ENCODE measurements at regions not wholly inside any gene's neighbourhood (a gene's known extent, or its start where the extent isn't known, plus 50 kb on each side); places are given as distances from the start of the nearest gene placed in this dataset.

- no peak for DNase-seq (ENCODE audit: low spot score, unreplicated experiment)
- Mint-ChIP-seq H3K36me3 (ENCODE audit: insufficient read depth) (no peaks in the 10 kb centered on the region), H3K4me1 (ENCODE audit: low read depth) (no peaks in the 10 kb centered on the region), H3K27me3 (no peaks in the 10 kb centered on the region), H3K4me3 (ENCODE audit: low read depth) (no peak overlapping the region), H3K9me3 (ENCODE audit: low read depth) (no peaks in the 10 kb centered on the region), H3K27ac (no peak overlapping the region)
- no peak for TF ChIP-seq CTCF (IDR thresholded peaks at IDR 0.05; ENCODE audit: unreplicated experiment)
These were observed 1453.3 kb upstream of the TENM3 start for GRCh38 chr4:180789929-180790328.

GRCh38 chr4:180790471-180790870, 1452.7 kb upstream of the TENM3 start:
- DNase-seq (ENCODE audit: low spot score, unreplicated experiment) = no peak
- no peaks in the 10 kb centered on the region for H3K36me3 Mint-ChIP-seq (ENCODE audit: insufficient read depth)
- TF ChIP-seq CTCF (IDR thresholded peaks at IDR 0.05; ENCODE audit: unreplicated experiment) = no peak
- no peaks in the 10 kb centered on the region for H3K27me3 Mint-ChIP-seq
- H3K9me3 Mint-ChIP-seq (ENCODE audit: low read depth) = no peaks in the 10 kb centered on the region
- no peak overlapping the region for H3K27ac Mint-ChIP-seq
- no peak overlapping the region for H3K4me3 Mint-ChIP-seq (ENCODE audit: low read depth)
- H3K4me1 Mint-ChIP-seq (ENCODE audit: low read depth) = no peaks in the 10 kb centered on the region

GRCh38 chr4:180792541-180792940, 1450.7 kb upstream of the TENM3 start:
- TF ChIP-seq CTCF (IDR thresholded peaks at IDR 0.05; ENCODE audit: unreplicated experiment) = no peak
- Mint-ChIP-seq H3K27me3 (no peaks in the 10 kb centered on the region), H3K9me3 (ENCODE audit: low read depth) (no peaks in the 10 kb centered on the region), H3K4me1 (ENCODE audit: low read depth) (no peaks in the 10 kb centered on the region), H3K4me3 (ENCODE audit: low read depth) (no peak overlapping the region), H3K27ac (no peak overlapping the region), H3K36me3 (ENCODE audit: insufficient read depth) (no peaks in the 10 kb centered on the region)
- DNase-seq (ENCODE audit: low spot score, unreplicated experiment) = no peak

GRCh38 chr4:180794333-180794732, 1448.9 kb upstream of the TENM3 start:
- H3K9me3 Mint-ChIP-seq (ENCODE audit: low read depth) = no peaks in the 10 kb centered on the region
- DNase-seq (ENCODE audit: low spot score, unreplicated experiment) = no peak
- no peak overlapping the region for H3K4me3 Mint-ChIP-seq (ENCODE audit: low read depth)
- no peaks in the 10 kb centered on the region for H3K36me3 Mint-ChIP-seq (ENCODE audit: insufficient read depth)
- TF ChIP-seq CTCF (IDR thresholded peaks at IDR 0.05; ENCODE audit: unreplicated experiment) = no peak
- H3K27me3 Mint-ChIP-seq = no peaks in the 10 kb centered on the region
- H3K27ac Mint-ChIP-seq = no peak overlapping the region
- no peaks in the 10 kb centered on the region for H3K4me1 Mint-ChIP-seq (ENCODE audit: low read depth)

- no peak for TF ChIP-seq CTCF (IDR thresholded peaks at IDR 0.05; ENCODE audit: unreplicated experiment)
- DNase-seq (ENCODE audit: low spot score, unreplicated experiment) = no peak
- Mint-ChIP-seq H3K27me3 (no peaks in the 10 kb centered on the region), H3K36me3 (ENCODE audit: insufficient read depth) (no peaks in the 10 kb centered on the region), H3K4me1 (ENCODE audit: low read depth) (no peaks in the 10 kb centered on the region), H3K4me3 (ENCODE audit: low read depth) (no peak overlapping the region), H3K27ac (no peak overlapping the region), H3K9me3 (ENCODE audit: low read depth) (no peaks in the 10 kb centered on the region)
These were observed 1445.1 kb upstream of the TENM3 start for GRCh38 chr4:180798036-180798577.
